GM11168 (cell line): ENCODE measurements at regions not wholly inside any gene's neighbourhood (a gene's known extent, or its start where the extent isn't known, plus 50 kb on each side); places are given as distances from the start of the nearest gene placed in this dataset.
"Not testable (repeated sequence)": the region's sequence is repeated elsewhere in the genome, so short reads cannot be mapped to it uniquely, and the experiment has no call there.

Source experiments
- in situ Hi-C: fragments of 300-500 bp; cut with MboI; formaldehyde crosslinking; loops from one replicate; pipeline ENCODE4 v1.12.0; 2022; ENCODE audit warnings: low sequenced_read_pairs; ENCODE audit not compliant: unreplicated experiment

- in situ Hi-C loops: not testable (repeated sequence)
Measured at GRCh38 chr4:3947761-3948160, 181.6 kb downstream of the ADRA2C start.

GRCh38 chr4:3948210-3948609, 182.0 kb downstream of the ADRA2C start:
- in situ Hi-C loops: not testable (repeated sequence)

GRCh38 chr4:3949916-3950315, 183.7 kb downstream of the ADRA2C start:
- in situ Hi-C loops: not testable (repeated sequence)

- in situ Hi-C loops: not testable (repeated sequence)
Measured at GRCh38 chr4:3952443-3953139, 186.4 kb downstream of the ADRA2C start.

- in situ Hi-C loops: not testable (repeated sequence)
Measured at GRCh38 chr4:3953140-3953489, 186.9 kb downstream of the ADRA2C start.

GRCh38 chr4:3954540-3955320, 188.5 kb downstream of the ADRA2C start:
- in situ Hi-C loops: not testable (repeated sequence)

GRCh38 chr4:3955321-3956164, 189.4 kb downstream of the ADRA2C start:
- in situ Hi-C loops: not testable (repeated sequence)

- in situ Hi-C loops: not testable (repeated sequence)
Measured at GRCh38 chr4:3956165-3956867, 190.1 kb downstream of the ADRA2C start.

GRCh38 chr4:3961091-3961672, 195.0 kb downstream of the ADRA2C start:
- in situ Hi-C loops: not testable (repeated sequence)

GRCh38 chr4:3964572-3965278, 198.5 kb downstream of the ADRA2C start:
- in situ Hi-C loops: not testable (repeated sequence)

GRCh38 chr4:3967204-3967603, 201.0 kb downstream of the ADRA2C start:
- in situ Hi-C loops: not testable (repeated sequence)

GRCh38 chr4:3972626-3973025, 206.4 kb downstream of the ADRA2C start:
- in situ Hi-C loops: not testable (repeated sequence)

- in situ Hi-C loops: not testable (repeated sequence)
Measured at GRCh38 chr4:3973581-3974200, 207.5 kb downstream of the ADRA2C start.

GRCh38 chr4:3983518-3984125, 217.4 kb downstream of the ADRA2C start:
- in situ Hi-C loops: loop anchor here (10.0 kb wide), 1 partner anchor 111 kb away; no protein-coding TSS in a partner anchor

- in situ Hi-C loops: loop anchor here (10.0 kb wide), 1 partner anchor 110 kb away; no protein-coding TSS in a partner anchor
Measured at GRCh38 chr4:3984796-3985195, 218.6 kb downstream of the ADRA2C start.

- in situ Hi-C loops: loop anchor here (10.0 kb wide), 1 partner anchor 108 kb away; no protein-coding TSS in a partner anchor
Measured at GRCh38 chr4:3986412-3986811, 220.2 kb downstream of the ADRA2C start.

GRCh38 chr4:3997386-3997785, 229.3 kb downstream of the OTOP1 start:
- in situ Hi-C loops: not testable (repeated sequence)

- in situ Hi-C loops: not testable (repeated sequence)
Measured at GRCh38 chr4:4004036-4004435, 222.7 kb downstream of the OTOP1 start.
